ENCODE measurements at regions not wholly inside any gene's neighbourhood (a gene's known extent, or its start where the extent isn't known, plus 50 kb on each side); places are given as distances from the start of the nearest gene placed in this dataset.
A peak's percentile ranks its signal among the peaks of the same experiment; 100 is the strongest.
"Not testable (repeated sequence)": the region's sequence is repeated elsewhere in the genome, so short reads cannot be mapped to it uniquely, and the experiment has no call there.

- no peak for DNase-seq
These were observed 218.6 kb upstream of the C1orf87 start for GRCh38 chr1:60292140-60292539.

DNA sequence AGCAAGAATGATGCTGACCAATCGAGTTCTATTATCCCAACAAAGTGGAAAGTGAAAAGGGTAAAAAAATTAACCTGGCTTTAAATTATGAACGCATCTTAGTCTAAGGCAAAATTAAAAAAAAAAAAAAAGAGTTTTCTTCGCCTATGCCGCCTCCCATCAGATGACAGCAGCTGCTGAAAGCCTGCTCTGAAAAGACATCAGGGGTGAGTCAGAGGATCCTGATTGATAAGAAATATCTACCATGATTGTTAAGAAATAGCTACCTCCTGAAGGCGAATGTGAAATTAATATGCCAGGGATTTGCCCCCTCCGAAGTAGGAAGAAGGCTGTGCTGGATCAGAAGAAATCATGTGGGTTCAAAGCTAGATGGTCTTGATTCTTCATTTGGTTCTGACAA is 216.8 kb upstream of the C1orf87 start:
- DNase-seq: no peak

- DNase-seq: no peak
These were observed 214.0 kb upstream of the C1orf87 start for GRCh38 chr1:60287536-60287935.

DNA sequence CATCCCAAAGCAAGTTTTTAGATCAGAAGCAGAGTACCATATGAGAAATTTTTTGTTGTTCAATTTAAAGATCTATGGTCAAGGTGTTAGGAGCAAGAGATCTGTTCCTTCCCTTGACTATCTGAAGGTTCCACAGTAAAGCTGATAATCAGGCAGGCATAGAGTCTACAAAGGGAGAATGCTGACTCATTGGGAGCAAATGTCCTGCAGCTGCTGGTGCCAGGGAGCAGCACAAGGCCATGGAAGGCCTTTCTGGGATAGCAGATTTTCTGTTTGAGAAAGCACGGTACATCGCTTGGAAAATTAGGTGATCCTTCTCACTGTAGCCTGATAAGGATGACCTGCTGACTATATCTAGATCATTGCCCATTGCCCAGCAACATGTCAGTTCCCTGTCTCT is 210.1 kb upstream of the C1orf87 start:
- no peak for DNase-seq

DNA sequence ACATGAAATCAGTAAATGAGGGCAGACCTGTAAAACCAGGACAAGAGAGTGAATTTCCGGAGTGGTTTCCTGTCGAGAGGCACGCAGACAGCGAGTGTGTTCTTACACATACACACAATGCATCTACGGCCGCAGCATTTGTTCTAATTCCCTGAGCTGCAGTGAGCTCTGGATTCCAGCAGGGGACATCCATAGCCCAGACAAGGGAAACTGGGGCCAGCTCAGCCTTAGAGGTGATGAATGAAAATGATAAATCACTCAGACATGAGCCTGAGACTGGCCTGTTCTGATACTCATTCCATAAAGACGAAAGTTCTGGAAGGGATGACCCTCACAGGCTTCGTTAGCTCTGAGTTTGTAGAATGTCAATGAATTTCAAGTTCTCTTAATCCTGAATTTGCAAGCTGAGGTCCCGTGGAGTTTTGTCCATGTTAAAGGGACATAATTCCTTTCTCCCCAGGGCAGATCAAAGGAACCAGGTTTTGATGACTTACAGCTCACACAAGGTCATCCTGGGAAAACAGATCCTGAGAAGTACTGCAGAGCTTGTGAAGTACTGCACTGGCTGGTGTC is 207.9 kb upstream of the C1orf87 start:
- DNase-seq: peak; percentile 89

DNA sequence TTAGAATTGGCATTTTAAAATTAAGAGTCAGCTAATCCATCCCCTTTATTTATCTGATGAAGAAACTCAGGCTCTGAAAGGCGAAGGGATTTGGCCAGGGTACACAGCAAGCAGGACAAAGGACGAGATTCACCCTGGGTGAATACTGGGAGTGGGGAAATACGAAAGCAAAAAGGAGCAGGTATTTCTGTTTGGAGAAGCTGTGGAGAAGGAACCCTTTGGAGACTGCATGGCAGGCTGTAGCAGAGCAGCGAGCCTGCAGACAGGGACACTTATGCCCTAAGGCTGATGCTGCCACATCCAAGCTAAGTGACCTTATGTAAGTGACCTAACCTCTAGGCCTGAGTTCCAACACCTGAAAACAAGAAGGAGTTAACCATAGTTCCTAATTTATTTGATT is 207.2 kb upstream of the C1orf87 start:
- no peak for DNase-seq

- no peak for DNase-seq
These were observed 206.7 kb upstream of the C1orf87 start for GRCh38 chr1:60280256-60280655.

GRCh38 chr1:60279798-60280197 is 206.2 kb upstream of the C1orf87 start:
- DNase-seq: no peak

DNA sequence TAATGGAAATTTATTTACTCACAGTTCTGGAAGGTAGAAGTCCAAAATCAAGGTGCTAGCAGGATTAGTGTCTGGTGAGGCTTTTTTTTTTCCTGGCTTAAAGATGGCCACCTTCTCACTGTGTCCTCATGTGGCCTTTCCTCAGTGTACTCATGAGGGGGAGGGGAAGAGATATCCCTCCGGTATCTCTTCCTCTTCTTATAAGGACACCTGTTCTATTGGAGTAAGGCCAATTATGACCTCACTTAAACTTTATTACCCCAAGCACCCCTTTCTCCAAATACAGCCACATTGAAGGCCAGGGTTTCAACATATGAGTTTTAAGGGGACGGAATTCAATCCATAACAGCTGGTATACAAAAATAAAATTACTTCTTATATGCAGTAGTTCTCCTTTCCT is 203.7 kb upstream of the C1orf87 start:
- peak; percentile 37 for DNase-seq

DNA sequence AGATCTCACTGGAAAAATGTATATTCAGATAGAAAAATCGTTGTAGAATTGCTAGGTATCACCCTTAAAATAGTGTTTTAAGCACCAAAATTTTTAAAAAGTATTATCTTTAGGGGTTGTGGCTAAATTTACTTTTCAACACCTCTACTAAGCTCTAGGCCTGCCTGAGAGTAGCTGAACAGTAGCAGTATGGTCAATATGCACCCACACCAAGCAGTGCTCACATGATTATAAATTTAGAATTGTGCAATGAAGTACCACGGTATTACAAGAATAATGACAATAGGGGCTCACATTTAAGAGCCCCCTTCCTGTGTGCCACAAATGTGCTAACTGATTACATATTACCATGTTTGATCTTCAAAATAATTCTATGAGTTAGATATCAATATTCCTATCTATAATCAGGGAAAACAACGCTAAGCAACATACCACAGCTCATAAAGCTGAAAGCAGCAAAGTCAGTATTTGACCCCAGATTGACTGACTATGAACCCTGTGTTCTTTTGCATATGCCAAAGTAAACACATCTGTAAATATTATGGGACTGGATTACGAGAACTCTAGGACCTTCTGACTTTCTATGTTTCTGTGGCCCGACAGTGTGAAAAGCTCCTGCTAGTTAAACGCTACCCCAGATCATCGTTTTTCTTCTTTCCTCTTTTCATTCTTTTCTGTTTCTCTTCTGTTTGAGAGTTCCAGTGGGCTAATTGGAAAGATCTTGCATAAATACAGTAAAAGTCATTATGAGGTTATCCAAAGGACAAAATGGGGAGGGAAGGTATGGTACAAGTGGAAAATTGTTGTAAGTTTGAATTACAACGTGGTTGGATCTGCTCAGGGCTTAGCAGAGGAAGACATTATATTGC is 201.1 kb upstream of the C1orf87 start:
- DNase-seq: no peak

- no peak for DNase-seq
These were observed 199.6 kb upstream of the C1orf87 start for GRCh38 chr1:60273185-60273584.

DNA sequence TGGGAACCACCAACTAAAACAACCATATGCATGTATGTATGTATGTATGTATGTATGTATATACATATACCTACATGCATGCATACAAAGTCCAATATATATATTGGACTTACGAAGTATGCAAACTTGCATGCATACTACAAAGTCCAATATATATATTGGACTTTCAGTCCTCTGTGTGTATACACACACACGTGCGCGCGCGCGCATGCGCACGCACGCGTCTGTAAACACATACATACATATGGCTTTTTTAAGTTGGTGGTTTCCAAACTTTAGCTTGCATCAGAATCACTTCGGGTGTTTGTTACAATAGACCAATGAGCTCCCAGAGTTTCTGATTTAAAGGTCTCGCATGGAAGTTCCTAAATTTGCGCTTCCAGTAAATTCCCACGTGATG is 197.5 kb upstream of the C1orf87 start:
- no peak for DNase-seq

DNA sequence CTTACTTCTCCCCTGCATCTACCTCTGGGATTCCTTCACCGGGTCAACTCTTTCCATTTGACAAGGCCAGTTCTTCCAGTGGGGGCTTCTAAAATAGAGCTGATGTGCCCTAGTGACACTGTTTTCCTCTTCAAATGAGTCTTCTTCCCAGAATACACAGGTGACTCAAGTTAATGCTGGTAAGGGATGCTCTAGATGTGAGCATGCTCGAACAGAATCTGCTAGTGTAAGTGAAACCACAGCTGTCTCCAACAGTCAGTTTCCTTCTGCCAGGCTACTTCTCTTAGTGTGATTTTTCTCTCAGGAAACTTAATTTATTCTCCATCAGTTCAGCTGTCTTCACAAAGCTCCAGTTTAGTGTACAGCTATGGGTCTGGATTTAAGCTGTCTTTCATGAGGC is 194.9 kb upstream of the C1orf87 start:
- no peak for DNase-seq

- no peak for DNase-seq
These were observed 192.3 kb upstream of the C1orf87 start for GRCh38 chr1:60265560-60266535.

DNA sequence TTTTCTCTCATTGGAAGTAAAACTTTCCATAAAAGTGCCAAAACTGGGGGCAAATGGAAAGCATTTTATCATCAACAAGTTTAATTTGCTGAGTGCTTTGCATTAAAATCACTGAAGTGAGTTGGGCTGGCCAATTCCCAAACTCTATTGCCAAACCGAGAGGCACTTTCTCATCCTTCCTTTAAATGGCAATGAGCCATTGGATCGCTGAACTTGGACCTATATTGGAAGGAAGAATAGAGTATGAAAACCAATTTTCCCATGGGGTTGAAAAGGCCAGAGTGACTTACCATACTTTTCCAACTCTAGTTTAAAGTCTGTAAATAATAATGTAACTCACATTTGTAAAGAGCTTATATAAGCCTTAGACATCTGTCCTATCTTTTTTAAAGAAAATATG is 189.1 kb upstream of the C1orf87 start:
- no peak for DNase-seq

- DNase-seq: no peak
These were observed 184.0 kb upstream of the C1orf87 start for GRCh38 chr1:60257531-60257930.

- no peak for DNase-seq
These were observed 182.0 kb upstream of the C1orf87 start for GRCh38 chr1:60255565-60255964.

GRCh38 chr1:60251426-60251825 is 177.9 kb upstream of the C1orf87 start:
- DNase-seq: no peak

DNA sequence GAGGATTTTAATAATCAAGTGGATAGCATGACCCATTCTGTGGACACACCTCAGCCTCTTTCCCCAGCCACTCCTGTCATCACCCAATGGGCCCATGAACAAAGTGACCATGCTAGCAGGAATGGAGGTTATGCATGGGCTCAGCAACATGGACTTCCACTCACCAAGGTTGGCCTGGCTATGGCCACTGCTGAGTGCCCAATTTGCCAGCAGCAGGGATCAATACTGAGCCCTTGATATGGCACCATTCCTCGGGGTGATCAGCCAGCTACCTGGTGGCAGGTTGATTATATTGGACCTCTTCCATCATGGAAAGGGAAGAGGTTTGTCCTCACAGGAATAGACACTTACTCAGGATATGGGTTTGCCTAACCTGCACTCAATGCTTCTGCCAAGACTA is 173.9 kb upstream of the C1orf87 start:
- DNase-seq: not testable (repeated sequence)

- DNase-seq: no peak
These were observed 171.8 kb upstream of the C1orf87 start for GRCh38 chr1:60245324-60245723.

- DNase-seq: no peak
These were observed 171.3 kb upstream of the C1orf87 start for GRCh38 chr1:60244906-60245305.

- DNase-seq: no peak
These were observed 161.7 kb upstream of the C1orf87 start for GRCh38 chr1:60235275-60235674.

DNA sequence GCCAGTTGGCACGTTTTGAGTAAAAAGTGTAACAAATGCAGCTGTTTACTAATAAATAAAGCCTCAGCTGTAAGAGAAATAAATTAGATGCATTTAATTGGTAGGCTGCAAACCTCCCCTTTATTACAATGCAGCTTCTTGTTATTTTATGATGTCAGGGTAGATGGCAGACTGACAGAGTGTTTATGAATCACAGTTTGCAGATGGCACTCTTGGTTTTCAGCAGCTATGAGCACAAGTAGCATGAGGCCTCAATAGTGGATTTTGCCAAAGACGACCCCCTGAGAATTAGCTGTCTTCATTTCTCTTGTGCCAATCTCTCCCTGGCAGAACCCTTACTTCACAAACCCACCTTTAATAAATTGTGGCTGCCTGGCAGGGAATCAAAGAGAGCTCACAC is 161.2 kb upstream of the C1orf87 start:
- no peak for DNase-seq

- DNase-seq: no peak
These were observed 156.3 kb upstream of the C1orf87 start for GRCh38 chr1:60229821-60230220.
